ENCODE measurements at regions not wholly inside any gene's neighbourhood (a gene's known extent, or its start where the extent isn't known, plus 50 kb on each side); places are given as distances from the start of the nearest gene placed in this dataset.

DNA sequence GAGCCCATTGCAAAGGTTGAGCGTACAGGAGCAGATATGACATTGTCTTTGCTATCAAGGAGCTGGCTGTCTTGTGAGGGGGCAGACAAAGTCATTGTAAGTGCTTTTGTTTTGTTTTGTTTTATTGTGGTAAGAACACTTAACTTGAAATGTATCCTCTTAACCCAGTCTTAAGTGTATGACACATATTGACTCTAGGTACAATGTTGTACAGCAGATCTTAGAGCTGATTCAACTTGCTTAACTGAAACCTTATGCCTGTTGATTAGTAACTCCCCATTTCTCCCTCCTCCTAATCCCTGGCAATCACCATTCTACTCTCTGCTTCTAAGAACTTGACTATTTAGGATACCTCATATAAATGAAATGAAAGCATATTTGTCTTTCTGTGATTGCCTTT, 429.0 kb downstream of the BMP2 start:
- no peak for ATAC-seq
- TF ChIP-seq, protein P1, sequence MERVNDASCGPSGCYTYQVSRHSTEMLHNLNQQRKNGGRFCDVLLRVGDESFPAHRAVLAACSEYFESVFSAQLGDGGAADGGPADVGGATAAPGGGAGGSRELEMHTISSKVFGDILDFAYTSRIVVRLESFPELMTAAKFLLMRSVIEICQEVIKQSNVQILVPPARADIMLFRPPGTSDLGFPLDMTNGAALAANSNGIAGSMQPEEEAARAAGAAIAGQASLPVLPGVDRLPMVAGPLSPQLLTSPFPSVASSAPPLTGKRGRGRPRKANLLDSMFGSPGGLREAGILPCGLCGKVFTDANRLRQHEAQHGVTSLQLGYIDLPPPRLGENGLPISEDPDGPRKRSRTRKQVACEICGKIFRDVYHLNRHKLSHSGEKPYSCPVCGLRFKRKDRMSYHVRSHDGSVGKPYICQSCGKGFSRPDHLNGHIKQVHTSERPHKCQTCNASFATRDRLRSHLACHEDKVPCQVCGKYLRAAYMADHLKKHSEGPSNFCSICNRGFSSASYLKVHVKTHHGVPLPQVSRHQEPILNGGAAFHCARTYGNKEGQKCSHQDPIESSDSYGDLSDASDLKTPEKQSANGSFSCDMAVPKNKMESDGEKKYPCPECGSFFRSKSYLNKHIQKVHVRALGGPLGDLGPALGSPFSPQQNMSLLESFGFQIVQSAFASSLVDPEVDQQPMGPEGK (CRISPR knock-in tag; IDR thresholded peaks at IDR 0.05; ENCODE audit: borderline replicate concordance): no peak
- no peak for TF ChIP-seq POU6F1 (CRISPR knock-in tag; IDR thresholded peaks at IDR 0.05; ENCODE audit: borderline replicate concordance, low read depth)
- no peak for TF ChIP-seq OSR1 (CRISPR knock-in tag; IDR thresholded peaks at IDR 0.05)
- TF ChIP-seq ZNF565 (CRISPR knock-in tag; conservative IDR thresholded peaks at IDR 0.05; ENCODE audit: low read depth): no peak
- no peak for TF ChIP-seq TCF4 (CRISPR knock-in tag; IDR thresholded peaks at IDR 0.05; ENCODE audit: borderline replicate concordance)
- no peak for TF ChIP-seq ZNF70 (CRISPR knock-in tag; IDR thresholded peaks at IDR 0.05)
- no peak for TF ChIP-seq ZC3H10 (CRISPR knock-in tag; IDR thresholded peaks at IDR 0.05)
- no peak for TF ChIP-seq ZNF8 (CRISPR knock-in tag; IDR thresholded peaks at IDR 0.05)
- TF ChIP-seq ZFP30 (CRISPR knock-in tag; IDR thresholded peaks at IDR 0.05): no peak
- no peak for TF ChIP-seq ZFP3 (CRISPR knock-in tag; IDR thresholded peaks at IDR 0.05)
- TF ChIP-seq, protein P2, sequence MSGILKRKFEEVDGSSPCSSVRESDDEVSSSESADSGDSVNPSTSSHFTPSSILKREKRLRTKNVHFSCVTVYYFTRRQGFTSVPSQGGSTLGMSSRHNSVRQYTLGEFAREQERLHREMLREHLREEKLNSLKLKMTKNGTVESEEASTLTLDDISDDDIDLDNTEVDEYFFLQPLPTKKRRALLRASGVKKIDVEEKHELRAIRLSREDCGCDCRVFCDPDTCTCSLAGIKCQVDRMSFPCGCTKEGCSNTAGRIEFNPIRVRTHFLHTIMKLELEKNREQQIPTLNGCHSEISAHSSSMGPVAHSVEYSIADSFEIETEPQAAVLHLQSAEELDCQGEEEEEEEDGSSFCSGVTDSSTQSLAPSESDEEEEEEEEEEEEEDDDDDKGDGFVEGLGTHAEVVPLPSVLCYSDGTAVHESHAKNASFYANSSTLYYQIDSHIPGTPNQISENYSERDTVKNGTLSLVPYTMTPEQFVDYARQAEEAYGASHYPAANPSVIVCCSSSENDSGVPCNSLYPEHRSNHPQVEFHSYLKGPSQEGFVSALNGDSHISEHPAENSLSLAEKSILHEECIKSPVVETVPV (CRISPR knock-in tag; IDR thresholded peaks at IDR 0.05): no peak
- TF ChIP-seq RARB (CRISPR knock-in tag; IDR thresholded peaks at IDR 0.05): no peak
- no peak for TF ChIP-seq PPARA (CRISPR knock-in tag; IDR thresholded peaks at IDR 0.05; ENCODE audit: borderline replicate concordance)
- no peak for TF ChIP-seq CREB5 (CRISPR knock-in tag; IDR thresholded peaks at IDR 0.05; ENCODE audit: low read depth)
- TF ChIP-seq TOX (CRISPR knock-in tag; IDR thresholded peaks at IDR 0.05; ENCODE audit: borderline replicate concordance): no peak
- no peak for TF ChIP-seq ARNTL (CRISPR knock-in tag; IDR thresholded peaks at IDR 0.05; ENCODE audit: borderline replicate concordance, low read depth)
- TF ChIP-seq TSHZ2 (CRISPR knock-in tag; IDR thresholded peaks at IDR 0.05): no peak

DNA sequence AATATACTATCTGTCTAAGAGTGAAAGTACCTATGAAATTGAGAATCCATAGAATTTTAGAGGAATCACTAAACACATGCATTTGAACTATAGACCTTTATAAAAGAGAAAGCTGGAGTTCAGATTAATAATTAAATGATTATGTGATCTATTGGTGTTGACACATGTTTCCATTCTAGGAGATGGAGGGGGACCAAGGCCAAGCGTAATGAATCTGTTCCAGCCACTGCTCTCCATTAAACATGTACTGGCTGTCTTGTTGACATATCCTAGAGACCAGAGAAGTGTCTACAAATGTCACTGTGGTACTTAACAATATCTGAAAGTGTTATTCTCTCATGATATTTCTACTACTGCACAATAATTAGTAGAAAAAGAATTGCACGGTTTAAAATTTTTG, 432.4 kb downstream of the BMP2 start:
- TF ChIP-seq TOX (CRISPR knock-in tag; IDR thresholded peaks at IDR 0.05; ENCODE audit: borderline replicate concordance): no peak
- no peak for TF ChIP-seq CSDC2 (CRISPR knock-in tag; IDR thresholded peaks at IDR 0.05)
- no peak for TF ChIP-seq CREB5 (CRISPR knock-in tag; IDR thresholded peaks at IDR 0.05; ENCODE audit: low read depth)
- no peak for TF ChIP-seq RARB (CRISPR knock-in tag; IDR thresholded peaks at IDR 0.05)
- no peak for TF ChIP-seq POU6F1 (CRISPR knock-in tag; IDR thresholded peaks at IDR 0.05; ENCODE audit: borderline replicate concordance, low read depth)
- no peak for TF ChIP-seq TSHZ2 (CRISPR knock-in tag; IDR thresholded peaks at IDR 0.05)
- no peak for TF ChIP-seq GLIS3 (CRISPR knock-in tag; IDR thresholded peaks at IDR 0.05)
- TF ChIP-seq PPARA (CRISPR knock-in tag; IDR thresholded peaks at IDR 0.05; ENCODE audit: borderline replicate concordance): no peak
- no peak for ATAC-seq

Data from SK-N-SH treated with all-trans-retinoic acid at 6 μM for 48 hours (cell line).